Fibroblast of peridontal ligament (primary cell): ENCODE measurements at regions not wholly inside any gene's neighbourhood (a gene's known extent, or its start where the extent isn't known, plus 50 kb on each side); places are given as distances from the start of the nearest gene placed in this dataset.

Experiments
- DNase-seq: peaks from one replicate; pipeline ENCODE4 v3.0.0-alpha.2; 2010; ENCODE audit errors: extremely low read depth

DNA sequence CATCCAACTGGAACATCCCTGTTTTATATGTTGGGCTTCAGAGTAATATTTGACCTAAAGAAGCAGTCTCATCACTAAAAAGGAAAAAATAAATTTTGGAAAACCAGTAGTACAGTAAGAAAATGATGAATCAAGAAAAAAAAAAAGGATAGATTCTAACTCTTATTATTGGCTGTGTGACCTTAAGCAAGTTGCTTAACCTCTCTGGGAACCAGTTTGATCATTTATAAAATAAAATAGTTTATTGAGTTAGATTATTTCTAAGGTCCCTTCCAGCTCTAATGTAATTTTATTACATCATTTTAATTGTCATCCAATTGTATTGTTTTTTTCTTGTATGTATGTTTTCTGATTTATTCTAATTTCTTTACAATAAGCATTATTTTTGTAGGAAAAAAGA is 127.0 kb downstream of the PRELID2 start:
- no peak for DNase-seq

DNA sequence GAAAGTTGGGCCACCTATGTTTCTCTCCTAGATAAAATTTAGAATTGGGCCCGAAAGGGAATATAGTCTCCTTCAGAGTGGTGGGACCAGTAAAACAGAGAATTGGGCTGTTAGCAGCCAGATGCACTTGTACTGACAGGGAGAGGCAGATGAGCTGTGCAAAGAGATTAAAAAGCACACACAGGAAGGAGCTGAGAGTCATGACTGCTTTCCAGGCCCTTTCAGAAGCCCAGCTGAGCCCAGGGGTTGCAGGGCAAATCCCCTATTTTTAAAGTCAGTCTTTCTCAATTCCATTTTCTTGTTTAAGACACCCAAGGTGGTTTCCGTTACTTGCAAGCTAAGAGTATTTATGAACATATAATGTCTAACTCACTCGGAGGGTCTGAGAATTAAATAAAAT is 130.4 kb downstream of the PRELID2 start:
- DNase-seq, result no peak

DNA sequence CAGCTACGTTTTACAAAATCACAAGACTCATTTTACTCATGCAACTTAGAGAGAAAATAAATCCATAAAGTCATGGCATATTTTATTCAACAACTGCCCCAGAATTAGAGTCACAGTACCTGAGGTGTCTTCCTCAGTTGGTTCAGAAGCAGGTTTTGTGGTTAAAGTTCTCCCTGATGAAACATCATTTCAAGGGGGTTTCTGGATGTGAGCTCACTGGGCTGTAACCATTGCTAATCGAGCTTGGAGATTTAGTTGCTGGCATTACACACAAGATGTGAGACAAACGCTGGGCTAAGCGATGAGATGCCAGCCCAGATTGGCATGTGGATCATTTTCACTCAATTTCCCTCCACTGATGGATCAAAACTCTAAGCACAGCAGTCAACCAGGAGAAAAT is 131.3 kb downstream of the PRELID2 start:
- no peak for DNase-seq

DNA sequence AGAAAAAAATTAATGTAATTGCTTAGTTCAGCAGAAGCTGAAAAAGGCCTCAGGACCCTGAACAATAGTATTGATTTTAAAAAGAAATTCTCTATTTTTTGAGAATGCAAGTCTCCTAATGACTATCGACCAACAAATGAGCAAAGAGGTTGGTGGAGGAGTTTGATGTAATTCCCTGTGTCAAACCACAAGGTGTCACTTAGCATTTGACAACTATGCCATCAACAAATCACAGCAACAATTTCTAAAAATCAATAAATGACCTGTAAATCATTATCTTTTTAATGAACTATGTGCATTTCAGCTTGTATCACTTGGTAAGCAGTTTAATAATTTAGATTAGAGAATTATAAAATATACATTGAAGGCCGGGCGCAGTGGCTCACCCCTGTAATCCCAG is 133.7 kb downstream of the PRELID2 start:
- no peak for DNase-seq

DNA sequence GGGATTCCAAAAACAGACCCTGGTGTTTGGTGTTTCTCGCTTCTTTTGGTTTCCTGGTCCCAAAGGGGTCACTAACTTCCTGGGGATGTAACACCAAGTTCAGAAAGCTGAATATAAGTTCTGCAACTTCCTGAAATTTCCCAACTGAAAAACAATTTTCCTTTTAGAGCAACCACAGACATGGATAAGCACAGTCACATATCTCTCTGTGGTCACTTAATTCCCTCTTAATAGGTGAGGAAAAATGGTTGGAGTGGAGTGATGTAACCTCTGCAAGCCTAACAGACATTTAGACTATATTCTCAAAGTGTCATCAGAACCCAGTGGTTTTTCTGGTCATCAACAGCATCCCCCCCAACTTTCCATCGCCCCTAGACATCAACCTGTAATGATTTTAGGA is 135.3 kb downstream of the PRELID2 start:
- no peak for DNase-seq

DNA sequence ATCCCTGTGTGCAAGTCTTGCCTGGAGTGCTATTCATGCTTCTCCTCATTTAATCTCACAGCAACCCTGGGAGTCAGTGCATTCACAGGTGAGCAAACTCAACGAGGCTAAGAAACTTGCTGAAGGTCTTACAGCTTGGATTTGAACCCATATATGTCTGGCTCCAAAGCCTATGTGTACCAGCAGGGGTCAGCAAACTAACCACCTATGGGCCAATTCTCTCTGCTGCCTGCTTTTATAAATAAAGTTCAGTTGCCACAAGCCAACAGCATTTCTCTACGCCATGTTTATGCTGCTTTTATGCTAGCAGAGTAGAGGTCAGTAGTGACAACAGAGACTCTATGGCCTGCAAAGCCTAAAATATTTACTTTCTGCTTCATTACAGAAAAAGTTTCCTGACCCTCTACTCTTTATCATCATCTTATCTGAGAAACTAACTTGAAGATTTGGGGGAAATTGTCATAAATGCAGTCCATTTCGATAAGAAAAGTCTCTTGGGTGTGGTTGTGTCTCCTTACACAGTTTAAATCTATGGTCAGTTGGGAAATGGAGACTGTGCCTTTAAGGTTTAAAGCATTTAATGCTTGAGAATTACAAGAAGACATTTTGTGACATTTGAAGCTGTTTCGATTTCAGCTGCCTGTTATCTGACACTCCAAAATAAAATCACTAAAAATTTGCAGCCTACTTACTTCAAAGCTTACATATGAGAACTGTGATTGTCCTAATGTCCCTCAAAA is 137.7 kb downstream of the PRELID2 start:
- DNase-seq, result peak; percentile 63

DNA sequence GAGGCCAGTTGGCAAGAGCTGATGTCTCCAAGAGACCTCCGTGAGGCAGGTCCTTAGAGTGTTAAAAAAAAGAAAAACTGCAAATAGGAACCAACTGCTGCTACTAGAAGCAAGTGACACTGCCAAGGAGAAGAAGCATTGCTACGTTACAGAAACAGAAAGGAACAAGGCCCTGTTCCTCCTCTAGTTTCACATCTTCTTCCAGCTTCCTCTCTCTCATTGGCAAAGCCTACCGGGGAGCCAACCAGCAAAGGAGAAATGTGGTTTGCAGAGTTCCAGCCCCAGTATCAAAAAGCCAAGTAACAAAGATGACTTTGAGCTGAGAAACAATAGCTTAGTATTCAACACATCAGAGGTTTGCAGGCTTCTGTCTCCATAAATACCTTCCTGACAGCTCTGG is 145.9 kb downstream of the PRELID2 start:
- no peak for DNase-seq

DNA sequence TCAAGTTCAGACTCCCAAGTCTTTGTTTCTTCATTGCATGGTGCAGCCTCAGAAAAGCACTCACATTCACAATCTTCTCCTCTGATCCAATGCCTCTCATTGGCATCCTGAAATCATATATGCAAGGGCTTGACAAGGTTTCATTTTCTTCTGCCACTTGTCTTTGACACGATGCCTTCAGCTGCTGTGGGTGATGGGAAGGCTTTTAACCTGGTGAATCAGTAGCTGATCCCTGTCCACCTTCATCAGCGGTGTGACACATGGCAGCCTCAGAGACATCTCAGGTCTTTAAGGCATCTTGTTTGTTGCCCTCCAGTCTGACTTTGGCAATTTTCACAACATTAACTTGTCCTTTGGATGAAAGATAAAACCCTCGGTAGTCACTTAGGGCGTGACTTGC is 147.2 kb downstream of the PRELID2 start:
- no peak for DNase-seq

DNA sequence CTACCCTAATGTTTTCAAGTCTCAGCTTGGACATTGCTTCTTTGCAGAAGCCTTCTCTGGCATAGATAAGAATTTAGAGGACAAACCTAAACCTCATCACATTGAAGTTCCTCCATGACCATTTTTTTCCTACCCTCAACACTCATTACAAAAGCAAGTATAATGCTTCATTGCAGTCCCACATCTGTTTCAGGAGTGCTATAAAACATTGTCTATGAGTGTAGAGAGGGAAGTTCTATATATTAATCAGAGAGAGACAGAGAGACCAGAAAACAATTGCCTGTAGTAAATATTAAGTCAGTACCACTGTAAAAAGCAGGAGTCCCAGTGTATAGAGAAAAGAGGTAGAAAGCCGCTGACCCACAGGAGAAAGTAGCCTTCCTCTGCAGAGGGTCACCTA is 149.7 kb downstream of the PRELID2 start:
- no peak for DNase-seq

DNA sequence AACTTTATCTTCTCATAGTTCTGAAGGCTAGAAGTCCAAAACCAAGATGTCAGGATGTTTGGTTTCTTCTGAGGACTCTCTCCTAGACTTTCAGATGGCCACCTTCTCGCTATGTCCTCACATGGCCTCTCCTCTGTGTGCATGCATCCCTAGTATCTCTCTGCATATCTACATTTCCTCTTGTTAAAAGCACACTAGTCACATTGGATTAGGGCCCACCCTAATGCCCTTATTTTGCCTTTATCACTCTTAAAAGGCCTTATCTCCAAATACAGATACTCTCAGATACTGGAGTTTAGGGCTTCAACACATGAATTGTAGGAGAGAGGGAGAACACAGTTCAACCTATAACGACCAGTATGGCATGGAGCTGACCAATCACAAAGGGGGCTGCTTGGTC is 151.7 kb downstream of the PRELID2 start:
- DNase-seq, result no peak

DNA sequence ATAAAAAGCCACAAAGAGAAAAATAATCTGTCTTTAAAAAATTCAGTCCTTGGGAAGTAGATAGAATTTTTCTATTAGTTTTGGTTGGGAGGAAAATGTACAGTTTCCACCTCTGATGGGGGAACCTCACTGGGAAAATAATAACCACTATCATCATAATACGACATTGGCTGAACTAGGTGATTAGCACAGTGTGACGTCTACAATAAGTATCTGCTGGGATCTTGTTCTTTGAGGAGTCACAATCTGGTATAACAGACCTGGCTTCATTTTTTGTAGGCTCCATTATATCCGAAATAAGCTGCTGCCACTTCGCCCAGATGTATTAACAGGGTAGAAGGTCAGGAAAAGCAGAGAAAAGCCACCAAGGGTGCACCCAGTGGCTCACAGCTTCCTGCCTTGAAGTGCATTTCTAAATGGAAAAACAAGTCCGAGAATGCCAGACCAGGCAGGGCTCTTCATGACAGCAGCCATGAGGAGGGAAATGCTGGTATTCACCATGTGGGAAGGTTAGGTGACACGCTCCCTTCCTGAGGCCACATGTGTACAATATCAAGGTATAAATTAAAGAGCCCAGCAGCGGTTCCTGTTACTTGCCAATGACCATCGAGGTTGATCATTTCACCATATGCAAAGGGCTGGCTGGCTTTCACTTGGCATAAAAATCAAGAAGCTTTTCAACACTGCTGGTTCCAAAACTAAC is 152.8 kb downstream of the PRELID2 start:
- no peak for DNase-seq

DNA sequence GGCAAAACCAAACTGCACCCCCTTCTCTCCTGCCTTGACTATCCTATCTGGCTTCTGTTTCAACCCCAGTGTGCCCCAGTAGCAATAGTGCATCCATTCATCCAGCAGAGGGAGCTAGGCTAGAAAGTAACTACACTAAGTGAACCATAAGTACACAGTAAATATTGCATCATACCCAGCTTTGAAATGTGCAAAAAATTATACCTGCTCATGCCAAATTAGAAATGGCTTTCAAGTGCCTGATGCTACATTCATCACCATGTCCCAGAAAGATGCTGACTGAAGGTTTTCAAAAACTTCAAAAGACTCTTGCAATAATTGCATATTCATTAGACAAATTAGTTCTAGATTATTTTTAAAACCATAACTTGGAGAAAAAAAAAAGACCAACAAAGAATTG is 153.5 kb downstream of the PRELID2 start:
- peak; percentile 80 for DNase-seq

DNA sequence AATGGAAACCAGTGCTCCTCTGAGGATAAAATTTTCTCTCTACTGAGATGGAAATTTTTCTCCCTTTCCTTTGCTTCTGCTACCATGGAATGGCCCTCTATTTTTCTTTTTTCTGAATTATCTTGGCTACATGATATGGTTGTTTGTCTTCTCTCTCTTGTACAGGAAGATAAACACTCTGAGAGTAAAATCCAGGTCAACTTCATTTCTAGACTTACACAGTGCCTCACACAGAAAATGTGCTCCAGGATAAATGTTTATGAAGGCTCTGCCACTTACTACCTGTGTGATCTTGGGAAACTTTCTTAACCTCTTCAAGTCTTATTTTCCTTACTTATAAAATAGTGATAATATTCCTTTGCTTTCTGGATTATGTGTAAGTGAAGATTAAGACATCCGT is 153.9 kb downstream of the PRELID2 start:
- DNase-seq, result no peak

DNA sequence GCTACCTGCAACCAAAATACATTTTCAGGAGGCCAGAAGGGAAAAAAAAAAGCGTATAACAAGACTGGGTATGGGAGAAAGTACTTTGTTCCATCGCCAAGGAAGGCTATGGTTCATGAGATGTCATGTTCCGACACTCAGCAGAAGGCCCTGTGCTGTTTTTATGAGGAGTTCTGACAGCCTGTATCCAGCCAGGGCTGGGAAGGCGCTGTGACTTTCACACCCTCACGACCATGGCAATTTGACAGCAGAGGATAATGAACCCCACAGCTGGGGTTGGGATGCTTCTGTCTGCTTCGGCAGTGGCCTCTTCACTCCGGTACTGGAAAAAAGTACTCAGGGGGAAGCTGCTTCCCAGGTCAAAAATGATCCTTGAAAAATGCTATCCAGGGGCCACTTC is 154.4 kb downstream of the PRELID2 start:
- no peak for DNase-seq

DNA sequence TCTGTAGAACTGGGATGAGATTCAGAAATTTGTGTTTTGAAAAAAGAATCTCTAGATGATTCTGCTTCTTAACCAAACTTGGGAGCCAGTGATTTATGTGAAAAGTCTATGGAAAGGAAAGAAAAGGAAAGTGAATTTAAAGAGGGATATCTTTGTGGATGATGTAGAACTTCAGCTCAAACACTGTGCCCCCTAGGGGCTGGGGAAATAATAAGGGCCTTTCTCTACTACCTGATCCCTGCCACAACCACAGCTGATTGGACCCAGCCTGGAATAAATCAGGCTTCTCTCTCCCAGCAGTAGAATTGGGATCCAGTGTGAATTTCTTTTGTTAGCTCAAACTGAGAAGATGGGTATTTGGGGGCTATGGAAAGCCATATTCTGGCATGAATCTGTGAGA is 155.0 kb downstream of the PRELID2 start:
- no peak for DNase-seq

DNA sequence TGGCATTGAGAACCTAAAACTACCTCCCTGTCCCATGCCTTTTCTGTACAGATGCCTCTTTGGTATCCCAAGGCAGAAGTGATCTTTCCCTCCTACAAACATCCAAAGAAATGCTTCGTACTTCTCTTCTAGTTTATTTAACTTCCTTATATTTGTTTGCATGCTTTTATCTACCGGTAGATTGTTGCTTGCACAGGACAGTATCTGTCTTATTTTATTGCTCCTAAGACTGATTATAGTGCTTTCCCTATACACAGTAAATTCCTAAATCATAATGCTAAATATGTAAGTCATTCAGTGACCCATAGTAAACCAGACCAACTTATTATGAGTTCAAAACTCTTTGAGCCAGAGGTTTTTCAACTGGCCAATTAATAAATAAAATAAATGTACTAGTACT is 156.9 kb downstream of the PRELID2 start:
- DNase-seq, result no peak

DNA sequence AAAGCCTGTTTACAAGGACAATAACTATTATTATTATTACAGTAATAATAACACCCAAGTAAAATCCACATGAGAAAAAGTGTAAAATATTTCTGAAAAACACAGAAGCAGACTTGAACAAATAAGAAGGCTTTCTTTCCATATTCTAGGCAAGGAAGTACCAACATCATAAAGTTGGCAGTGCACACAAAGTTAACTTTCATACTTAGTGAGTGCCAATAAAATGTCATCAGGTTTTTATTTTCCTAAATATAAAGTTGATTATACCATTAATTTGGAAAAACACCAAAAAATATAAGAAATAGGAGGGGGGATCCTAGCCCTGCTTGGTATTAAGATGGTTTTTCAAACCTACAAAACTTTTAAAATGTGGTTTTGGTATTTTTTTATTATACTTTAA is 161.4 kb downstream of the PRELID2 start:
- no peak for DNase-seq

DNA sequence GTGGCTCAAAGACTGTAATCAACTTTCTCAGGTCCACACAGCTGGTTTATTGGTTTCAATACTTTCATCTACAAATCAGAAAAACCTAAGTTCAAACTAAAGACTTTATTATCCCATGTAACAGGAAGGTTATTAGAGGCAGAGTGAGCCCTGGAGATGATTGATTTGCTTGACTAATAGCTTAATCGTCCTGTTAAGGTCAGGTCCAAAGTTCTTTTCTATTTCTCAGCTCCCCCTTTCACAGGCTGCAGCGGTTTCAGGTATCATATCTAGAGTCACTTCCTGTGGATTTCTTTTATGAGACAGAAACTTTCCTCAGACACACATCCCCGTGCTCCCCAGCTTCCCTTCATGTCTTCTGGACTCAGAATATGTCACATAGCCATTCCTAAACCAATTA is 166.4 kb downstream of the PRELID2 start:
- DNase-seq, result no peak

DNA sequence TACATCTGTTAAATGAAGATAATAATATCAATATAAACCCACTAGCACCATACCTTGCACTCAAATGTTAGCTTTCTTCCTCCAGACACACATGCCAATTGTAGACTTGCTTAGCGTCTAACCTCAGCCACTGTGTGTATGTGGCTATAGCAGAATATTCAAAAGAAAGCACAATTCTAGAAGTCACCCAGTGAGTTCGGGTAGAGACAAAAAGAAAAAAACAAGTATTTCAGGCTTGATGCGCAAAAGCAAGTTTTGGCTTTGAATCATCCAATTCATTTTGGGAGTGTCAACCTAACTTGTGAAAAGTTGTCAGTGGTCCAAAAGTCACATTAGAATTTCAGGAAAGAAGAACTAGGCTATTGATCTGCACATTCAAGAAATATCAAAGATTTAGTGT is 167.4 kb downstream of the PRELID2 start:
- DNase-seq, result no peak

DNA sequence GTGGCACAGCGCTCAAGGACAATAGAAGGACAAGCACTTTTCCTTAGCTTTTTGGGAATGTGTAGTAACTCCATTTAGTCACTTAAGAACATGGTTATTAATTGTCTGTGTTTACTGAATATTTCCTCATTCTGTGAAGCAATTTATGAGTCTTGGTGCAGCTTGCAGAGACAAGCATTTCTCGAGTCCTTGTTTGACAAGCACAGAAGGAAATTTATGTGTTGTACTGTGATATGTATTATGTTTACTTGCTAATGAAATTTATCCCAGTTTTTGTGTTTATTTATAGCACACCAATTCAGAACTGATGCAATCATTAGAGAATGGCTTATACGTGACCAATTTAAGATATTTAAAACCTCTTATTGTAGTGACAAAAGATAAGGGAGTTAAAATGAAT is 168.6 kb downstream of the PRELID2 start:
- DNase-seq, result no peak

DNA sequence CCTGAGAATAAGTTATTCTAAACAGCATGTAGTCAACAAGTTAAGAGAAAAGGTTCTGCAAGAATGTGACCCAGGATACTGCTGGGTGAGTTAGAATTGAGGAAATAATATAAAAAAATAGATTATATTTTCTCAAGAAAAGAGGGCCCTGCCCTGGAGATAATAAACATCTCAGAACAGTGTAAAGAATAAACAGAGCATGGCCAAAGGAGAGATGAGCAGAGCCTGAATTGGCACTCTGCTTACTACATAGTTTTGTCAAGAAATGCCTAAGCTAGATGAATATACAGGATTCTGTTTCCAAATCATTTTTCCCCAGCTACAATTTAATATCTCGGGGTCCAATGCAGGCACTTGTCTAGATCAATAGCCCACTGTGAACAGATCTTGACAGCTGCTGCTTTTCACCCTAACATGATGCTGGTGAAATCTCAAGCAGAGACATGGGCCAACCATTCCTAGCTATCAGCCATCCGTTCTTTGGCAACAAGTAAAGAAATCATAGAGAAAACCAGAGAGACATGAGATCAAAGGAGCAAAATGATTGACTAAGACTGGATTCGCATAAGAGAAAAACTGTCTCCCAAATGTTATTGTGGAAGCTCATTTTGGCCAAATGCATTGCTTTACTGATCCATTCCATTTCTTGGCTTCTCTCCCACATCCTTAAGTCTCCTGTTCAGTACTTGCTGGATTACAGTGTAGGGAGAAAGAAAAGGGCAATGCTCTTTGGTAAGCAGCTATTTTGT is 173.2 kb downstream of the PRELID2 start:
- peak; percentile 79 for DNase-seq

DNA sequence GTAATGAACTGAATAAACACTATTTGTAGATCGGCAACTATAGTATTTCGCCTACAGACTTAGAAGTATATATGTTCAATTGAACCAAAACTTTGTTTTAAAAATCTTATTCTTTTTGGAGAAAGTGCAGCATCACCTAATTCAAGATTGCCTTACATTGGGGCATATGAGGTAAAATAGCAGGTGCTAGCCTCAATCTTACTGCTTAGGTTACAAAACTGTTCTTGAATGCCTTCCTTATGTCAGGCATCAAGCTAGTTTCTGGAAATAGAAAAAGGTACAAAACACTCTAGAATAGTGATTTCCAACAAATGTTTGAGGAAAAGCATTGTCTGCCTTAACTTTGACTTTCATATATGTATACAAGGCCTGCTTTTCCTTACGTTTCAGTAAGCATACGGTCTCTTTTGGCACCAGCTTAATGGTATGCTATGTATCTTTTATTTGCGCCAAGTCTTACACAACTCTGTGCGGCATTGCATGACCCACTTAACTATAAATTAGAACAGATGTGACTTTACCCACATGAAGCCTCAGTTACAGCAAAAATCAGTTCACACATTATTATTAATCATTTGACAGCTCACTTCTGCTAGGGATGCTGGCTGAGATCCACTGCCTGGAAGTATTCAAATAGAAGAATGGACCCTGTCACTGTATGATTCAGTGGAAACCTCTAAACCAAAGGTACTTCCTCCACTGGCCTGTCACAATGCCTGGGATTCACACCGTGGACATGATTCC is 174.1 kb downstream of the PRELID2 start:
- peak; percentile 51 for DNase-seq
